HFF-Myc (cell line): ENCODE measurements at regions not wholly inside any gene's neighbourhood (a gene's known extent, or its start where the extent isn't known, plus 50 kb on each side); places are given as distances from the start of the nearest gene placed in this dataset.
"Not testable (repeated sequence)": the region's sequence is repeated elsewhere in the genome, so short reads cannot be mapped to it uniquely, and the experiment has no call there.

Experiments
- DNase-seq: peaks from one replicate; pipeline ENCODE4 v3.0.0-alpha.2; 2011; ENCODE audit warnings: low read depth; ENCODE audit errors: extremely low read depth
- H3K4me3 ChIP-seq: replicated peaks from 2 replicates; pipeline ENCODE4 v1.5.1; 2011; ENCODE audit warnings: low read depth, mild to moderate bottlenecking, control low read depth, low read length
- TF ChIP-seq, protein P1 (sequence below): IDR thresholded peaks from 2 replicates; pipeline ENCODE4 v1.5.1; 2012; ENCODE audit warnings: mild to moderate bottlenecking, low read depth, low read length, control low read depth; ENCODE audit errors: missing control alignments

DNA sequence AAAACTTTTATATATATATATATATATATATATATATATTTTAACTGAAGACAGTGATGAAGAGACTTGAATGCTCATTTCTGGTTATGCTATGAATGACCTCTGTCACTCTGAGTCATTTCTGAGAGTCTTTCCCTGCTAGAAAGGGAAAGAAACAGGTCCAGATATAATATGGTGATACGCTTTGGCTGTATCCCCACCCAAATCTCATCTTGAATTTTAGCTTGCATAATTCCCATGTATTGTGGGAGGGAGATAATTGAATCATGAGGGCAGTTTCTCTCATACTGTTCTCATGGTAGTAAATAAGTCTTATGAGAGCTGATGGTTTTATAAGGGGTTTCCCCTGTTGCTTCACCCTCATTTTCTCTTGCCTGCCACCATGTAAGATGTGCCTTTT is 254.1 kb upstream of the IGFBP7 start:
- TF ChIP-seq, protein P1, sequence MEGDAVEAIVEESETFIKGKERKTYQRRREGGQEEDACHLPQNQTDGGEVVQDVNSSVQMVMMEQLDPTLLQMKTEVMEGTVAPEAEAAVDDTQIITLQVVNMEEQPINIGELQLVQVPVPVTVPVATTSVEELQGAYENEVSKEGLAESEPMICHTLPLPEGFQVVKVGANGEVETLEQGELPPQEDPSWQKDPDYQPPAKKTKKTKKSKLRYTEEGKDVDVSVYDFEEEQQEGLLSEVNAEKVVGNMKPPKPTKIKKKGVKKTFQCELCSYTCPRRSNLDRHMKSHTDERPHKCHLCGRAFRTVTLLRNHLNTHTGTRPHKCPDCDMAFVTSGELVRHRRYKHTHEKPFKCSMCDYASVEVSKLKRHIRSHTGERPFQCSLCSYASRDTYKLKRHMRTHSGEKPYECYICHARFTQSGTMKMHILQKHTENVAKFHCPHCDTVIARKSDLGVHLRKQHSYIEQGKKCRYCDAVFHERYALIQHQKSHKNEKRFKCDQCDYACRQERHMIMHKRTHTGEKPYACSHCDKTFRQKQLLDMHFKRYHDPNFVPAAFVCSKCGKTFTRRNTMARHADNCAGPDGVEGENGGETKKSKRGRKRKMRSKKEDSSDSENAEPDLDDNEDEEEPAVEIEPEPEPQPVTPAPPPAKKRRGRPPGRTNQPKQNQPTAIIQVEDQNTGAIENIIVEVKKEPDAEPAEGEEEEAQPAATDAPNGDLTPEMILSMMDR: no peak
- H3K4me3 ChIP-seq: no peak overlapping the region
- DNase-seq: no peak

DNA sequence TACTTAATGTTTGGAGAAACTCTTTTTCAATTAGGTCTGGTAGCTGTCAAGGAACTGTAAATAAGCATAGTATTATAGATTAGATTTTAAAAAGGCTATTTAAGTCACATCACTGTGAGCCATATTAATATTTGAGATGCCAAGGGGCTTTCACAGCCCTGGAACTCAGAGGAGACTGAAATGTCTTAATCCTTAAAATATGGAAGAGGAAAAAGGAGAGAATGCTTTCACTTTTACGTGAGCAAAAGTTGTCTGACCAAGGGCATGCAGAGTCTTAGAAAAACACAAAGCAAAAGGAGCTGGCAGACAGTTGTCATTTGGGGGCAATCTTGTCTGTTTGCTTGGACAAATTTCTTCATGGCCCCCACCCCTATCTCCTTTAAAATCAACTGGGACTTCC is 253.2 kb upstream of the IGFBP7 start:
- TF ChIP-seq, protein P1: no peak
- H3K4me3 ChIP-seq: no peak overlapping the region
- DNase-seq: no peak

DNA sequence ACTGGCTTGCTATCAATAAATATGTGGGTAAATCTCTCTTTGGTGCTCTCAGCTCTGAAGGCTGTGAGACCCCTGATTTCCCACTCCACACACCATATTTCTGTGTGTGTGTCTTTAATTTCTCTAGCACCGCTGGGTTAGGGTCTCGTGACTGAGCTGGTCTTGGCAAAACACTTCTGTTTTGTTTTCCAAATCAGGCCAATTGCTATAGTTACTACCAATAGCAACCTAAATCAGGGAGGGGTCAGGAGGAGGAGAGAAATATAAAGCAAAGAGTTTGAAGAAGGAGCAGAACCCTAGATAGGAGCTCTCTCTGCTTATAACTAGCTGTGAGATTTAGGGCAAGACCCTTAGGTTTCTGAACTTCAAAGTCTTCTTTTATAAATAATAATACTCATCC is 250.5 kb upstream of the IGFBP7 start:
- TF ChIP-seq, protein P1: no peak
- no peak overlapping the region for H3K4me3 ChIP-seq
- DNase-seq: no peak

DNA sequence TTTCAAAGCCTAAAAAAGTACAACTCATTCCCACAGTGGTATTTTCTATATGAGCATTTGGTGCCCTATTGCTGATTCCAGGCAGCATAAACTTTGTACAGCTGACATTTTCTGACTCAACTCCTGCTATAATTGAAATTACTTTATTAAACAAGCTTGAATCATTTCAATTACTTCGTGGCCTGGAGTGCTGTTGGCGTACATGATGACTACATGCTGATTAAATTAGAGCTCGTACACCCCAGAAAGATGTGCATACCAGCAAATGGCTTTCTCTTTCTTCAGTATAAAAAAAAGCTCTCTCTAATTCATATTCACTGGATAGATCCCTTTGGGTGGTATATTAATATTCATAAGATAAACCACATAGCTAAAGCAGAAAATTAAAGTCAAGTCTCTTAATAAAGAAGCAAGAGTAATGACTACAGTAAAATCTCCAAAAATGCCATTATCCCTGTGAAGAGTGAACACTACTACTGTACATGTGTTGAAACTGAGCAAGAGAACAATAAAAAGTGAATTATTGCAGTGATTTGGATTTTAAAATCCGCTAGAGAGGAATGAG is 245.0 kb upstream of the IGFBP7 start:
- no peak overlapping the region for H3K4me3 ChIP-seq
- no peak for DNase-seq
- TF ChIP-seq, protein P1: no peak

DNA sequence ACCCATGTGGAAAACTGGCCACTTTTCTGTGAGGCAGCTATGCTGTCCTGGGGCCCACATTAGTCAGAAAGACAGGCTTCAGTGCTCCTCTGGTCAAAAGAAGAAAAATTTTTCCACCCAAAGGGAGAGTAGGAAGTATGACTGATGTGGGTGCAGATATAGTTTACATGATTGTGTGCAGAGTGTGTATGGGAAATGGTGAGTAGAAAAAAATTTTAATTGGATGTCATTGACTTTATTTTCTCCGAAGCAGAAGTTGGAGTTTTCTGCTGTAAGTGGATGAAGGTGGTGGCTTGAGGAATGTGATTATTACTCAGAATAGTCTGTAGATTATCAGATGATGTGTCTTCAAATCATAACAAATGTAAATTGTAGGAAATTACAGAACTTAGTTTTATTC is 241.5 kb upstream of the IGFBP7 start:
- no peak overlapping the region for H3K4me3 ChIP-seq
- TF ChIP-seq, protein P1: no peak
- DNase-seq: no peak

DNA sequence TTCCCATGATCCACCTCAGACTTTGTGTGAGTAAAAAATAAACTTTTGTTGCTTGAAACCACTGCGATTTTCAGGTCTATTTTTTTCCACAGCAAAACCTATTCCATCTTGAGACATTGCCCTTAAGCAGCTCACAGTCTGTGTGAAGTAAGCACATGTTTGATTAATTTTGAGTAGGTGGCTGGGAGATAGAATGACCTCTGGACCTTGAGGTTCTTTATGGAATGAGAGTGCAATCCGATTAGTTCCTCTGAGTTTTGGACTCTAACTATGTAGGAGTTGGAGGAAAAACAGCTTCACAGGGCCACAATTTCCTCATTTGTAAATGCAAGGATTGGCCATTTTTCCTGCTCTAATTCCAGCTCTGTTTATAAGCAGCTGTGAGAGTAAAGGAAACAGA is 234.1 kb upstream of the IGFBP7 start:
- TF ChIP-seq, protein P1: no peak
- no peak for DNase-seq
- no peak overlapping the region for H3K4me3 ChIP-seq

DNA sequence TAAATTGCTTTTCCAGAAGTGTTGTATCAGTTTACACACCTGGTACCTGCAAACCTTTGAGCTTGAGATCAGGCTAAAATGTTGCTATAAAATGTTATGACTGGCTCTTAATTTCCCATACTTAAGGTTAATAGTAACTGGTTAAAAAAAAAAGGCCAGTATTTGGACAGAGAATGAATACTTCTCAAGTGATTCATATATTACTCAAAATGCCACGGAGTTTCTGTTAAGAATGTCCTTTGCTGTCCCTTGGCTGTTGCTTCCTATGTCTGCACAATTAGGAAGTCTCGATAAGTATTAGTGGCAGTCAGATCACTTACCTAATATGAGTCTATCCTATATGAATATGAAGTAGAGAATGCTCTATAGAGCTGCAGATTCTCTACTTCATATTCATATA is 232.2 kb upstream of the IGFBP7 start:
- DNase-seq: no peak
- H3K4me3 ChIP-seq: no peak overlapping the region
- TF ChIP-seq, protein P1: no peak

DNA sequence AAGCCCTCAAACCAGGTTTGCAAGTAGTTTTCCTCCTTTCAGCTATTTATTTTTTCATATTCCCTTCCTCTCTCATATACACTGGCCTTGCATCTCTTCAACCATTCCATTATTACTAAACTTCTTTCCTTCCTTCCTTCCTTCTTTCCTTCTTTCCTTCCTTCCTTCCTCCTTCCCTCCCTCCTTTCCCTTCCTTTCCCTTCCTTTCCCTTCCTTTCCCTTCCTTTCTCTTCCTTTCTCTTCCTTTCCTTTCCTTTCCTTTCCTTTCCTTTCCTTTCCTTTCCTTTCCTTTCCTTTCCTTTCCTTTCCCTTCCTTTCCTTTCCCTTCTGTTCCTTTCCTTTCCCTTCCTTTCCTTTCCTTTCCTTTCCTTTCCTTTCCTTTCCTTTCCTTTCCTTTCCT is 228.7 kb upstream of the IGFBP7 start:
- DNase-seq, H3K4me3 ChIP-seq: not testable (repeated sequence)
